ENCODE measurements at regions not wholly inside any gene's neighbourhood (a gene's known extent, or its start where the extent isn't known, plus 50 kb on each side); places are given as distances from the start of the nearest gene placed in this dataset.

- Histone ChIP-seq H2BK120ac (replicated peaks; ENCODE audit: low read depth, low read length) (no peak overlapping the region), H3K4me1 (replicated peaks in 1 of 4; ENCODE audit: control insufficient read depth in 3 of 4, insufficient read depth in 4 of 4, low read length in 3 of 4) (peaks cover 1 to 12% (median 8%) of the 10 kb centered on the region in 4 experiments; a peak in 4 of 7 replicates), H3K36me3 (ENCODE audit: control insufficient read depth in 2 of 4, insufficient read depth in 4 of 4, low read length in 3 of 4) (no peaks in the 10 kb centered on the region), H3K23me2 (ENCODE audit: low read depth, low read length) (no peaks in the 10 kb centered on the region), H2AFZ (ENCODE audit: low read length) (no peak overlapping the region), H4K5ac (ENCODE audit: insufficient read length, low read depth, low read length) (no peak overlapping the region), H3K4me2 (ENCODE audit: insufficient read depth in 1 of 2, low read depth in 2 of 2, low read length in 2 of 2) (peak overlapping the region; percentile 45 to 60), H4K91ac (replicated peaks; ENCODE audit: insufficient read length, low read length) (no peak overlapping the region), H2BK12ac (ENCODE audit: low read depth, low read length) (no peak overlapping the region), H4K20me1 (replicated peaks in 1 of 2; ENCODE audit: control insufficient read depth in 1 of 2, insufficient read depth in 2 of 2, low read length in 2 of 2) (no peaks in the 10 kb centered on the region), H3K27me3 (replicated peaks in 1 of 4; ENCODE audit: control insufficient read depth in 3 of 4, extremely low read depth in 1 of 4, insufficient read depth in 3 of 4, low read length in 3 of 4) (no peaks in the 10 kb centered on the region), H3K56ac (replicated peaks; ENCODE audit: insufficient read length, low read depth, low read length) (no peak overlapping the region), H3K4ac (replicated peaks; ENCODE audit: insufficient read length, low read depth, low read length) (no peak overlapping the region), H2AK5ac (ENCODE audit: low read depth, low read length) (no peak overlapping the region), H3K4me3 (ENCODE audit: extremely low read depth in 1 of 4, insufficient read depth in 2 of 4, low read depth in 3 of 4, low read length in 4 of 4) (peak overlapping the region in 1 of 4 experiments; percentile 34; a peak in 1 of 8 replicates), H3K27ac (ENCODE audit: low read depth, low read length) (no peak overlapping the region), H3K79me1 (ENCODE audit: low read depth, low read length) (no peaks in the 10 kb centered on the region), H2BK5ac (ENCODE audit: low read depth, low read length) (peak overlapping the region; percentile 7; the same call in 1 of the 2 replicates), H3K79me2 (ENCODE audit: control insufficient read depth in 1 of 2, insufficient read depth in 2 of 2, low read length in 2 of 2) (no peaks in the 10 kb centered on the region), H3K9ac (replicated peaks in 1 of 4; ENCODE audit: extremely low read depth in 1 of 4, low read depth in 3 of 4, low read length in 3 of 4) (no peak overlapping the region), H2BK20ac (ENCODE audit: low read length) (no peak overlapping the region), H3K18ac (ENCODE audit: extremely low read depth, low read length) (no peak overlapping the region), H3K14ac (ENCODE audit: insufficient read length) (no peak overlapping the region), H4K8ac (ENCODE audit: extremely low read depth, insufficient read depth, low read length) (no peak overlapping the region), H3K23ac (ENCODE audit: insufficient read length) (no peak overlapping the region), H2BK15ac (ENCODE audit: low read length) (no peak overlapping the region), H3K9me3 (ENCODE audit: insufficient read depth in 2 of 2, low read depth in 1 of 2, low read length in 1 of 2) (no peaks in the 10 kb centered on the region)
- ChIA-PET CTCF (ENCODE audit: partially characterized antibody) (interaction anchor here (0.6 to 1.7 kb wide), 7 partner anchors 10 to 1863 kb away, joined by 3 to 4 read pairs (median 3); no protein-coding TSS in a partner anchor), POLR2A (ENCODE audit: partially characterized antibody) (no interaction called here)
- WGBS, 2 experiments (ENCODE audit: extremely low coverage in 1 of 2, insufficient coverage in 1 of 2, insufficient read length in 1 of 2, insufficient replicate concordance in 2 of 2, low coverage in 1 of 2, low lambda C conversion rate in 2 of 2, missing lambda C conversion rate in 1 of 2): 68% methylated on average over 9 of the region's 9 CpGs; no CpG with 5 or more reads in 1 of the 2 experiments
- FAIRE-seq (no peak), DNase-seq (ENCODE audit: low read depth in 1 of 2, low spot score in 2 of 2) (no peak)
- TF ChIP-seq CHD1 (IDR thresholded peaks at IDR 0.05; ENCODE audit: low read depth, low read length) (no peak), KDM1A (IDR thresholded peaks at IDR 0.05; ENCODE audit: borderline replicate concordance, low read length) (no peak), ATF2 (IDR thresholded peaks at IDR 0.05; ENCODE audit: low read length) (no peak), TEAD4 (IDR thresholded peaks at IDR 0.05; ENCODE audit: low read depth, low read length) (no peak), BCL11A (IDR thresholded peaks at IDR 0.05; ENCODE audit: low read depth in 2 of 2, low read length in 2 of 2) (no peak), ASH2L (IDR thresholded peaks at IDR 0.05; ENCODE audit: low read length) (no peak), CTBP2 (IDR thresholded peaks at IDR 0.05; ENCODE audit: borderline replicate concordance, insufficient read depth, insufficient read length, low read length) (no peak), FOSL1 (IDR thresholded peaks at IDR 0.05; ENCODE audit: insufficient read depth, low read depth, low read length) (no peak), EP300 (IDR thresholded peaks at IDR 0.05; ENCODE audit: borderline replicate concordance in 1 of 2, low read depth in 2 of 2, low read length in 2 of 2) (no peak), POU5F1 (IDR thresholded peaks at IDR 0.05; ENCODE audit: low read depth, low read length) (no peak), BACH1 (IDR thresholded peaks at IDR 0.05; ENCODE audit: low read length) (no peak)
Observed at GRCh38 chr6:104472021-104472901, 387.5 kb downstream of the HACE1 start.

All from H1 (cell line).